Lower lobe of right lung (tissue), 2 donors: ENCODE measurements at regions not wholly inside any gene's neighbourhood (a gene's known extent, or its start where the extent isn't known, plus 50 kb on each side); places are given as distances from the start of the nearest gene placed in this dataset.

Source experiments
- ATAC-seq, 2 donors: fragments of 200-7000 bp; cut with Tn5 transposase; one replicate each; pipeline ENCODE4 v1.9.1; 2020 to 2022; ENCODE audit warnings: mild to moderate bottlenecking in 2 of 2, moderate library complexity in 2 of 2
- DNase-seq: peaks from one replicate; pipeline ENCODE4 v3.0.0-alpha.2; 2020
- H3K27ac ChIP-seq: fragments of 200-600 bp; one replicate; pipeline ENCODE4 v1.8.0; 2022
- H3K27me3 ChIP-seq: fragments of 200-600 bp; one replicate; pipeline ENCODE4 v1.8.0; 2022; ENCODE audit warnings: low read depth
- H3K36me3 ChIP-seq: fragments of 200-600 bp; one replicate; pipeline ENCODE4 v1.8.0; 2022; ENCODE audit warnings: mild to moderate bottlenecking
- H3K4me1 ChIP-seq: fragments of 200-600 bp; one replicate; pipeline ENCODE4 v1.8.0; 2022
- H3K4me3 ChIP-seq: fragments of 200-600 bp; one replicate; pipeline ENCODE4 v1.8.0; 2022; ENCODE audit warnings: mild to moderate bottlenecking
- H3K9me3 ChIP-seq: fragments of 200-600 bp; one replicate; pipeline ENCODE4 v1.8.0; 2022
- intact Hi-C: fragments of 100-400 bp; cut with DNase I; formaldehyde crosslinking; loops from one replicate; pipeline ENCODE4 v1.11.0; 2022
- TF ChIP-seq, protein P1 (sequence below): fragments of 200-600 bp; IDR thresholded peaks from one replicate; pipeline ENCODE4 v1.8.0; 2022; ENCODE audit warnings: antibody characterized with exemption, mild to moderate bottlenecking
- donor health status: DM: no; HTN: yes; CAD: no; lungs with severe emphysema.

DNA sequence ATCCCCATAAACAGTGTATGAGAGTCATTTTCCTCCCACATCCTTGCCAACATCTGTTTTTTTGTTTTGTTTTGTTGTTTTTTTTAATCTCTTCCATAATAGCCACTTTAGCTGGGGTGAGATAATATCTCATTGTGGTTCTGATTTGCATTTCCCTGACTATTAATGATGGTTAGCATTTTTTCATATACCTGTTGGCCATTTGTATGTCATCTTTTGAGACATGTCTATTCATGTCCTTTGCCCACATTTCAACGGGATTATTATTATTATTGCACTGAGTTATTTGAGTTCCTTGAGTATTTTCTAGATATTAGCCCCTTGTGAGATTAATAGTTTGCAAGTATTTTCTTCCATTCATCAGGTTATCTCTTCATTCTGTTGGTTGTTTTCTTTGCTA is 223.3 kb downstream of the LPIN1 start:
- TF ChIP-seq, protein P1, sequence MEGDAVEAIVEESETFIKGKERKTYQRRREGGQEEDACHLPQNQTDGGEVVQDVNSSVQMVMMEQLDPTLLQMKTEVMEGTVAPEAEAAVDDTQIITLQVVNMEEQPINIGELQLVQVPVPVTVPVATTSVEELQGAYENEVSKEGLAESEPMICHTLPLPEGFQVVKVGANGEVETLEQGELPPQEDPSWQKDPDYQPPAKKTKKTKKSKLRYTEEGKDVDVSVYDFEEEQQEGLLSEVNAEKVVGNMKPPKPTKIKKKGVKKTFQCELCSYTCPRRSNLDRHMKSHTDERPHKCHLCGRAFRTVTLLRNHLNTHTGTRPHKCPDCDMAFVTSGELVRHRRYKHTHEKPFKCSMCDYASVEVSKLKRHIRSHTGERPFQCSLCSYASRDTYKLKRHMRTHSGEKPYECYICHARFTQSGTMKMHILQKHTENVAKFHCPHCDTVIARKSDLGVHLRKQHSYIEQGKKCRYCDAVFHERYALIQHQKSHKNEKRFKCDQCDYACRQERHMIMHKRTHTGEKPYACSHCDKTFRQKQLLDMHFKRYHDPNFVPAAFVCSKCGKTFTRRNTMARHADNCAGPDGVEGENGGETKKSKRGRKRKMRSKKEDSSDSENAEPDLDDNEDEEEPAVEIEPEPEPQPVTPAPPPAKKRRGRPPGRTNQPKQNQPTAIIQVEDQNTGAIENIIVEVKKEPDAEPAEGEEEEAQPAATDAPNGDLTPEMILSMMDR: no peak
- intact Hi-C loops: no loop called here
- Histone ChIP-seq H3K9me3 (peaks cover 7% of the 10 kb centered on the region), H3K27me3 (no peaks in the 10 kb centered on the region), H3K4me3 (no peak overlapping the region), H3K4me1 (no peaks in the 10 kb centered on the region), H3K27ac (no peak overlapping the region), H3K36me3 (no peaks in the 10 kb centered on the region)
- no peak for ATAC-seq
- no peak for DNase-seq

DNA sequence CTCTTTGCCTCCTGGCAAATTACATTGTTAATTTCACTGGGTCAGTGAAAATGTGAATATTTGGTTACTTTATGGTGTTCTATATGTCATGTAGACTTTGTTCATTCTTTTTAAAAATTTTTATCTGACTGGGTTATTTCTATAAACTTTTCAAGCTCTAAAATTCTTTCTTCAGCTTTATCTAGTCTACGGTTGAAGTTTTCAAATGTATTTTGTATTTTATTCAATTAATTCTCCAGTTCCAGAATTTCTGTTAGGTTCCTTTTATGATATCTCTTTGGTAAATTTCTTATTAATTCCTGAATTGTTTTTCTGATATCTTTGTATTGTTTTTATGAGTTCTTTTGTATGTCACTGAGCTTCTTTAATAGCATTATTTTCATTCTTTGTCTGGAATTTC is 228.1 kb downstream of the LPIN1 start:
- Histone ChIP-seq H3K27ac (no peak overlapping the region), H3K36me3 (no peaks in the 10 kb centered on the region), H3K4me1 (no peaks in the 10 kb centered on the region), H3K4me3 (no peak overlapping the region), H3K9me3 (peaks cover 14% of the 10 kb centered on the region), H3K27me3 (no peaks in the 10 kb centered on the region)
- TF ChIP-seq, protein P1: no peak
- no peak for DNase-seq
- intact Hi-C loops: no loop called here
- ATAC-seq: no peak

DNA sequence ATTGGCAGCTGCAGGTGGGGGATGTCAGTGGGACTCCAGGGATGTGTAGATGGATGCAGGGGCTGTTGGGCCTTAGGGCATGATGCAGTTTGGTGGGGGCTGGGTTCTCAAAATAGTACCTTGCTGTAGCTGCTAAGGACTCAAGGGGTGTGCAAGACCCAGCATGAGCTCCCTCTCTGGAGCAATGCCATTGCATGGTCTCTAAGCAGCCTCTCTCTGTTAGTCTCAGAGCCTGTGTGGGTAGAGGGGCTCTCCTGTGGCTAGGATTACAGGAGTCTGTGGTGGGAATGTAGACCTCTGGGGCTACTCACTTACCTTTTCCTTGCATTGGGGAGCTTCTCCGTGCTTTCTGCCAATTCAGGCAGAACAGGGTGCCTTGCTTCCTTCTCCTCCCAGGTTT is 228.9 kb downstream of the LPIN1 start:
- TF ChIP-seq, protein P1: no peak
- DNase-seq: no peak
- Histone ChIP-seq H3K36me3 (no peaks in the 10 kb centered on the region), H3K9me3 (peaks cover 14% of the 10 kb centered on the region), H3K27ac (no peak overlapping the region), H3K27me3 (no peaks in the 10 kb centered on the region), H3K4me1 (no peaks in the 10 kb centered on the region), H3K4me3 (no peak overlapping the region)
- ATAC-seq: no peak
- intact Hi-C loops: no loop called here

DNA sequence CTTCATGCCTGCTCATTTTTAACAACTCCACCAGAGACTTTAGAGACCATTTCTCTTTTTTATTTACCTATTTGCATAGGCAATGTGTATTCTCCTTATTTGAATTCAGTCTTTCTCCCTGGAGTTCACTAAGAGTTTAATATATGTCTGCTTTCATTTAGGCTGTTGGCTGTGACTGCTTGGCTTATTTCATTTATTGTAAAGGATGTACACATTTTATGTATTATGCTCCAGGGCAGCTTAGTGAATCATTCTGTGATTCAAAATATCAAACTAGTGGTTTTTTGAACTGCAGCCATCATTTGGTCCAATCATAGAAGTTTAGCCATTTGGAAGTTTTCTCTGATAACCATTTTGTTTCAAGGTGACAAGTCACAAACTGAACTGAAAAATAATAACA is 229.6 kb downstream of the LPIN1 start:
- no peaks in the 10 kb centered on the region for H3K36me3 ChIP-seq
- intact Hi-C loops: no loop called here
- DNase-seq: no peak
- no peak overlapping the region for H3K27ac ChIP-seq
- TF ChIP-seq, protein P1: no peak
- H3K9me3 ChIP-seq: peaks cover 14% of the 10 kb centered on the region
- no peaks in the 10 kb centered on the region for H3K27me3 ChIP-seq
- H3K4me1 ChIP-seq: no peaks in the 10 kb centered on the region
- ATAC-seq: no peak
- no peak overlapping the region for H3K4me3 ChIP-seq

DNA sequence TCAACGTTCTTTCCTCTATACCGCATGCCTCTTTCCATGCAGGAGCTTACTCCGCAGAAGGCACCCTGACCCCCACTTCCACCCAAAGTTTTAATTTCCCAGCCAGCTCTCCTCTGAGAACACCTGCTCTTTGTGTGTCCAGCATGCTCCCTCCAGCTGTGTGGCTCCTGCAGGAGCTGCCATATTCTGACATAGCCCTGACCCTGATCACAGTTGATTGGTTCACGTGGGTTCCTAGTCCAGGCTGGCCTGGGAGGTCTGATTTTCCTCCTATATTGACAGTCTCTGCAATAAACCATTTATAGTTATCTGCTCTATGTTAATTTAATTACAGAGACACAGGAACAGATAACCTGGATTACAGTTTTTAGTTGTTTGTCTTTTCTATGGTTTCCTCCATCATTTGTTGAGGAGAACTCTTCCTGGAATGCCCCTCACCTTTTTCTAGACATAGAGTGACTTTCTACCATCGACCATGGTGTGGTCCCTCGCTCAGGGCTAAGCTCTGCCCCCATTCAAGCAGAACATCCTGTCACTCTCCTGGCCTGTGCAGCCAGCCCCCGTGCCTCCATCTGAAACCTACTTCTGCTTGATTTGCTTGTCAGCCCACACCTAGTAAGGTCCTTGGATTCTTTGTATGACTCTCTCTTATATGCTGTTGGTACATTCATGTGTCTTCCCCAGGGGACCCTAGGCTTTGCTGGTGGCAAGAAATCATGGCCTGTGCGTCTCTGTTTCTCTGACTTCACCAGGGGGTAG is 231.5 kb downstream of the LPIN1 start:
- Histone ChIP-seq H3K27ac (no peak overlapping the region), H3K4me1 (no peaks in the 10 kb centered on the region), H3K4me3 (no peak overlapping the region), H3K9me3 (peaks cover 14% of the 10 kb centered on the region), H3K27me3 (no peaks in the 10 kb centered on the region), H3K36me3 (no peaks in the 10 kb centered on the region)
- TF ChIP-seq, protein P1: no peak
- no peak for DNase-seq
- no peak for ATAC-seq
- intact Hi-C loops: no loop called here
